ENCODE measurements at regions not wholly inside any gene's neighbourhood (a gene's known extent, or its start where the extent isn't known, plus 50 kb on each side); places are given as distances from the start of the nearest gene placed in this dataset.

GRCh38 chr2:225290757-225291400 lies 108.6 kb upstream of the NYAP2 start:
- no peak for DNase-seq (ENCODE audit: low read depth, low spot score)
- TF ChIP-seq CTCF (IDR thresholded peaks at IDR 0.05; ENCODE audit: low read depth, low read length): no peak
- no peak overlapping the region for H3K4me3 ChIP-seq (ENCODE audit: low read depth, low read length)
- in situ Hi-C loops (cut with HindIII; ENCODE audit: low sequenced_read_pairs): no loop called here

GRCh38 chr2:225289659-225290058 lies 109.9 kb upstream of the NYAP2 start:
- H3K4me3 ChIP-seq (ENCODE audit: low read depth, low read length): no peak overlapping the region
- DNase-seq (ENCODE audit: low read depth, low spot score): no peak
- no peak for TF ChIP-seq CTCF (IDR thresholded peaks at IDR 0.05; ENCODE audit: low read depth, low read length)
- in situ Hi-C loops (cut with HindIII; ENCODE audit: low sequenced_read_pairs): no loop called here

GRCh38 chr2:225288986-225289385 lies 110.5 kb upstream of the NYAP2 start:
- no peak for TF ChIP-seq CTCF (IDR thresholded peaks at IDR 0.05; ENCODE audit: low read depth, low read length)
- no peak for DNase-seq (ENCODE audit: low read depth, low spot score)
- in situ Hi-C loops (cut with HindIII; ENCODE audit: low sequenced_read_pairs): no loop called here
- H3K4me3 ChIP-seq (ENCODE audit: low read depth, low read length): no peak overlapping the region

- peak; percentile 93 for TF ChIP-seq CTCF (IDR thresholded peaks at IDR 0.05; ENCODE audit: low read depth, low read length)
- DNase-seq (ENCODE audit: low read depth, low spot score): peak; percentile 29
- H3K4me3 ChIP-seq (ENCODE audit: low read depth, low read length): no peak overlapping the region
- in situ Hi-C loops (cut with HindIII; ENCODE audit: low sequenced_read_pairs): no loop called here
Measured at GRCh38 chr2:225282858-225283710, 116.4 kb upstream of the NYAP2 start.

- in situ Hi-C loops (cut with HindIII; ENCODE audit: low sequenced_read_pairs): no loop called here
- no peak for DNase-seq (ENCODE audit: low read depth, low spot score)
- no peak overlapping the region for H3K4me3 ChIP-seq (ENCODE audit: low read depth, low read length)
- TF ChIP-seq CTCF (IDR thresholded peaks at IDR 0.05; ENCODE audit: low read depth, low read length): no peak
Measured at GRCh38 chr2:225276207-225276606, 123.3 kb upstream of the NYAP2 start.

- no peak for TF ChIP-seq CTCF (IDR thresholded peaks at IDR 0.05; ENCODE audit: low read depth, low read length)
- no peak overlapping the region for H3K4me3 ChIP-seq (ENCODE audit: low read depth, low read length)
- in situ Hi-C loops (cut with HindIII; ENCODE audit: low sequenced_read_pairs): no loop called here
- no peak for DNase-seq (ENCODE audit: low read depth, low spot score)
Measured at GRCh38 chr2:225275443-225275842, 124.1 kb upstream of the NYAP2 start.

All from astrocyte of the spinal cord (primary cell).